Parathyroid adenoma (tissue), 2 donors: ENCODE measurements at regions not wholly inside any gene's neighbourhood (a gene's known extent, or its start where the extent isn't known, plus 50 kb on each side); places are given as distances from the start of the nearest gene placed in this dataset.

Experiments used
- H2AFZ ChIP-seq: fragments of 300-600 bp; sonication (generic); one replicate; pipeline ENCODE4 v1.7.0; 2017; ENCODE audit warnings: antibody characterized with exemption, mild to moderate bottlenecking
- H3K27ac ChIP-seq: fragments of 300-600 bp; sonication (generic); one replicate; pipeline ENCODE4 v1.7.0; 2017
- H3K27me3 ChIP-seq: fragments of 300-600 bp; sonication (generic); one replicate; pipeline ENCODE4 v1.7.0; 2017; ENCODE audit warnings: low read length; ENCODE audit not compliant: control insufficient read depth, insufficient read depth
- H3K36me3 ChIP-seq: fragments of 300-600 bp; sonication (generic); one replicate; pipeline ENCODE4 v1.7.0; 2017; ENCODE audit warnings: low read length; ENCODE audit not compliant: control insufficient read depth, insufficient read depth
- H3K4me1 ChIP-seq: fragments of 300-600 bp; sonication (generic); one replicate; pipeline ENCODE4 v1.7.0; 2017; ENCODE audit warnings: control low read depth
- H3K4me2 ChIP-seq: fragments of 300-600 bp; sonication (generic); one replicate; pipeline ENCODE4 v1.7.0; 2017; ENCODE audit warnings: low read length
- H3K4me3 ChIP-seq: fragments of 300-600 bp; sonication (generic); one replicate; pipeline ENCODE4 v1.7.0; 2017; ENCODE audit warnings: low read depth, low read length
- H3K79me2 ChIP-seq: fragments of 300-600 bp; sonication (generic); one replicate; pipeline ENCODE4 v1.7.0; 2017; ENCODE audit warnings: control low read depth
- H3K9ac ChIP-seq: fragments of 300-600 bp; sonication (generic); one replicate; pipeline ENCODE4 v1.7.0; 2017; ENCODE audit warnings: mild to moderate bottlenecking
- H3K9me3 ChIP-seq: fragments of 300-600 bp; sonication (generic); one replicate; pipeline ENCODE4 v1.7.0; 2017; ENCODE audit warnings: low read length; ENCODE audit not compliant: control insufficient read depth
- CTCF ChIP-seq: fragments of 300-600 bp; sonication (generic); IDR thresholded peaks from one replicate; pipeline ENCODE4 v1.7.0; 2017; ENCODE audit warnings: antibody characterized with exemption, mild to moderate bottlenecking
- donor health status: primary hyperparathyroidism.

DNA sequence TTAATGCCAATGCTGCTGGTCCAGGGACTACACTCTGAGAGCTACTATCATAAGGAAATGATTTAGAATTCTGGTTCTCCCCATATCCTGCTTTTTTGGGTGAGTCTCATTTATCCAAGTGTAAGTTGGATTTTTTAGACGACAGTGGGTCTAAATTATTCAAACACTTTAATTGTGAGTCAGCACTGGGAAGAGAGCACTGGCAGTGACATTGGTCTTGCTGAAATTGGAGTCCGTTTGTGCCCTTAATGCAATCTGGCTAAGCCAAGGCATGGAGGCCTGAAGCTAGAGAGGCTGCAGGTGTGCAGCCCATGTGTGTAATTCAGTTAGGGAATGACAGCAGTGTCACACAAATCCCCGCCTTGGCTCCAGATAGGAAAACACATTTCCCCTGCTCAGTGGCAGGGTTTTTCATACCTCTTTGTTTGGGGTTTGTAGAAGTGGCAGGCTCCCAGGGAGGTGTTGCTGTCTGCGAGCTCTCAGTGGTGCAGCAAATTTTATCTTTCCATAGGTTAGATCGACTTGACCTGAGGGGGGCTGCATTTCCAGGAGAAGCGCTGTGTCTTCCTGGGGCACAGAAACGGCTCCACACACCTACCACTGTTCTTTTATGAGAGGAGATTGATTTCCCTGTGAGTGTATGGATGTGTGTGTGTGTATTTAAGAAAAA is 197.7 kb downstream of the CD47 start:
- no peak overlapping the region for H3K4me3 ChIP-seq
- H3K79me2 ChIP-seq, result no peaks in the 10 kb centered on the region
- H3K9ac ChIP-seq, result no peak overlapping the region

GRCh38 chr3:107884719-107885460 is 205.9 kb downstream of the CD47 start:
- Histone ChIP-seq H3K79me2 (no peaks in the 10 kb centered on the region), H3K36me3 (no peaks in the 10 kb centered on the region), H3K27ac (no peak overlapping the region), H3K9me3 (no peaks in the 10 kb centered on the region), H3K9ac (no peak overlapping the region), H3K4me3 (no peak overlapping the region), H3K4me1 (no peaks in the 10 kb centered on the region), H3K27me3 (no peaks in the 10 kb centered on the region), H3K4me2 (no peak overlapping the region), H2AFZ (no peak overlapping the region)
- TF ChIP-seq CTCF, result no peak

More for the DNA sequence above, 197.7 kb downstream of the CD47 start:
- H2AFZ ChIP-seq, result no peak overlapping the region
- H3K36me3 ChIP-seq, result no peaks in the 10 kb centered on the region
- H3K9me3 ChIP-seq, result no peaks in the 10 kb centered on the region
- H3K4me1 ChIP-seq, result no peaks in the 10 kb centered on the region
- H3K27ac ChIP-seq, result no peak overlapping the region
- no peak overlapping the region for H3K4me2 ChIP-seq
- H3K27me3 ChIP-seq, result no peaks in the 10 kb centered on the region
- no peak for TF ChIP-seq CTCF

GRCh38 chr3:107884028-107884427 is 206.8 kb downstream of the CD47 start:
- TF ChIP-seq CTCF, result no peak
- Histone ChIP-seq H3K36me3 (no peaks in the 10 kb centered on the region), H2AFZ (no peak overlapping the region), H3K4me2 (no peak overlapping the region), H3K9ac (no peak overlapping the region), H3K79me2 (no peaks in the 10 kb centered on the region), H3K27ac (no peak overlapping the region), H3K27me3 (no peaks in the 10 kb centered on the region), H3K4me3 (no peak overlapping the region), H3K9me3 (no peaks in the 10 kb centered on the region), H3K4me1 (no peaks in the 10 kb centered on the region)

GRCh38 chr3:107882881-107883280 is 207.9 kb downstream of the CD47 start:
- H3K27ac ChIP-seq, result no peak overlapping the region
- no peak for TF ChIP-seq CTCF
- H3K27me3 ChIP-seq, result no peaks in the 10 kb centered on the region
- no peak overlapping the region for H3K4me2 ChIP-seq
- H3K79me2 ChIP-seq, result no peaks in the 10 kb centered on the region
- H2AFZ ChIP-seq, result no peak overlapping the region
- no peak overlapping the region for H3K4me3 ChIP-seq
- no peaks in the 10 kb centered on the region for H3K4me1 ChIP-seq
- no peaks in the 10 kb centered on the region for H3K36me3 ChIP-seq
- no peak overlapping the region for H3K9ac ChIP-seq
- no peaks in the 10 kb centered on the region for H3K9me3 ChIP-seq

DNA sequence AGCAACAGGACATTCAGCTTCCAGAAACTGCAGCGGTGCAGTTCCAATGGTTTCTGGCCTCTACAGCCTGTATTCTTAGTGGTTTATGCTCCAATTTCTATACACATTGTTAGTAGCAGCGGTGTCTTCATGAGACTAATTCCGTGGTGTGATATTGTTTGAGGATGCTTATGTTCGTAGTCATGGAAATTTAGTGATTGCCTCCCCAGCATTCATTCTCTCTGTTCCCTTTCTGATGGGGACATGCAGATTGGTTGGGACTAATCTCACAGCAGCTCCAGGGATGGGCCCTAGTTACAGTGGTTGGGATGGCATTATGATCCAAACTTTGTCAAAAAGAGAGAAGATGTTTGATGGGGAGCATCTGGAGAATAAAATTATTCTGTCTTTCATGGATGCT is 208.6 kb downstream of the CD47 start:
- Histone ChIP-seq H3K27ac (no peak overlapping the region), H3K4me3 (no peak overlapping the region)
- no peak for TF ChIP-seq CTCF

More for the DNA sequence above, 208.6 kb downstream of the CD47 start:
- H3K4me2 ChIP-seq, result no peak overlapping the region
- H3K9me3 ChIP-seq, result no peaks in the 10 kb centered on the region
- H3K4me1 ChIP-seq, result no peaks in the 10 kb centered on the region
- H3K36me3 ChIP-seq, result no peaks in the 10 kb centered on the region
- no peak overlapping the region for H2AFZ ChIP-seq
- H3K9ac ChIP-seq, result no peak overlapping the region
- no peaks in the 10 kb centered on the region for H3K27me3 ChIP-seq
- H3K79me2 ChIP-seq, result no peaks in the 10 kb centered on the region
